ENCODE measurements at regions not wholly inside any gene's neighbourhood (a gene's known extent, or its start where the extent isn't known, plus 50 kb on each side); places are given as distances from the start of the nearest gene placed in this dataset.

GRCh38 chr2:217717646-217718045 lies 285.1 kb downstream of the TNS1 start:
- no peak for DNase-seq

GRCh38 chr2:217715484-217715883 lies 287.3 kb downstream of the TNS1 start:
- DNase-seq: no peak

- peak; percentile 85 to 93 (median 92) for DNase-seq
Observed at GRCh38 chr2:217714287-217714751, 288.5 kb downstream of the TNS1 start.

- peak; percentile 80 to 87 (median 84) for DNase-seq
Observed at GRCh38 chr2:217713395-217714286, 289.2 kb downstream of the TNS1 start.

- no peak for DNase-seq
Observed at GRCh38 chr2:217712431-217712830, 290.4 kb downstream of the TNS1 start.

- no peak for DNase-seq
Observed at GRCh38 chr2:217711188-217711587, 291.6 kb downstream of the TNS1 start.

GRCh38 chr2:217710211-217710765 lies 292.5 kb downstream of the TNS1 start:
- peak; percentile 11 to 62 (median 40) for DNase-seq

- DNase-seq: no peak
Observed at GRCh38 chr2:217709478-217710210, 293.2 kb downstream of the TNS1 start.

- no peak for DNase-seq
Observed at GRCh38 chr2:217707131-217707611, 295.6 kb downstream of the TNS1 start.

- no peak for DNase-seq
Observed at GRCh38 chr2:217706513-217706912, 296.3 kb downstream of the TNS1 start.

GRCh38 chr2:217706095-217706494 lies 296.7 kb downstream of the TNS1 start:
- no peak for DNase-seq

GRCh38 chr2:217705461-217705860 lies 297.3 kb downstream of the TNS1 start:
- DNase-seq: no peak

GRCh38 chr2:217703999-217704398 lies 298.8 kb downstream of the TNS1 start:
- DNase-seq: no peak

- DNase-seq: no peak
Observed at GRCh38 chr2:217703102-217703501, 299.7 kb downstream of the TNS1 start.

GRCh38 chr2:217701622-217702021 lies 301.2 kb downstream of the TNS1 start:
- no peak for DNase-seq

GRCh38 chr2:217698691-217699090 lies 304.1 kb downstream of the TNS1 start:
- no peak for DNase-seq

- DNase-seq: peak in 1 of 4 experiments; percentile 32
Observed at GRCh38 chr2:217695033-217695520, 307.7 kb downstream of the TNS1 start.

- no peak for DNase-seq
Observed at GRCh38 chr2:217694291-217694690, 308.5 kb downstream of the TNS1 start.

GRCh38 chr2:217693363-217693762 lies 309.4 kb downstream of the TNS1 start:
- DNase-seq: no peak

GRCh38 chr2:217691920-217692666 lies 310.7 kb downstream of the TNS1 start:
- DNase-seq: no peak

GRCh38 chr2:217691516-217691915 lies 311.3 kb downstream of the TNS1 start:
- no peak for DNase-seq

- no peak for DNase-seq
Observed at GRCh38 chr2:217689053-217689452, 313.7 kb downstream of the TNS1 start.
